Activated naive CD4-positive, alpha-beta T cell treated with anti-CD3 and anti-CD28 coated beads, Interleukin-2, amount 50 U/mL, for 24 hours (primary cell): ENCODE measurements at regions not wholly inside any gene's neighbourhood (a gene's known extent, or its start where the extent isn't known, plus 50 kb on each side); places are given as distances from the start of the nearest gene placed in this dataset.

ENCODE experiments used
- H3K27ac Mint-ChIP-seq: one replicate; pipeline ENCODE4 v1.8.0; 2021; ENCODE audit warnings: mild to moderate bottlenecking, mixed read lengths
- H3K27me3 Mint-ChIP-seq: one replicate; pipeline ENCODE4 v1.8.0; 2021; ENCODE audit warnings: mixed read lengths
- H3K36me3 Mint-ChIP-seq: one replicate; pipeline ENCODE4 v1.8.0; 2021; ENCODE audit warnings: mixed read lengths
- H3K4me1 Mint-ChIP-seq: one replicate; pipeline ENCODE4 v1.8.0; 2021; ENCODE audit warnings: mixed read lengths
- H3K4me3 Mint-ChIP-seq: one replicate; pipeline ENCODE4 v1.8.0; 2021; ENCODE audit warnings: mild to moderate bottlenecking, mixed read lengths
- H3K9me3 Mint-ChIP-seq: one replicate; pipeline ENCODE4 v1.8.0; 2021; ENCODE audit warnings: mixed read lengths

- Mint-ChIP-seq H3K9me3 (peaks cover 5% of the 10 kb centered on the region), H3K27ac (no peak overlapping the region), H3K4me3 (no peak overlapping the region), H3K27me3 (peaks cover 11% of the 10 kb centered on the region), H3K4me1 (peaks cover 5% of the 10 kb centered on the region), H3K36me3 (no peaks in the 10 kb centered on the region)
Measured at GRCh38 chr9:88796947-88797346, 194.3 kb upstream of the S1PR3 start.

GRCh38 chr9:88798476-88798875 lies 192.8 kb upstream of the S1PR3 start:
- Mint-ChIP-seq H3K9me3 (peaks cover 5% of the 10 kb centered on the region), H3K27ac (no peak overlapping the region), H3K27me3 (peaks cover 14% of the 10 kb centered on the region), H3K4me3 (no peak overlapping the region), H3K36me3 (no peaks in the 10 kb centered on the region), H3K4me1 (peaks cover 5% of the 10 kb centered on the region)

- no peaks in the 10 kb centered on the region for H3K4me1 Mint-ChIP-seq
- no peak overlapping the region for H3K4me3 Mint-ChIP-seq
- H3K9me3 Mint-ChIP-seq, result peaks cover 5% of the 10 kb centered on the region
- no peaks in the 10 kb centered on the region for H3K36me3 Mint-ChIP-seq
- H3K27ac Mint-ChIP-seq, result no peak overlapping the region
- peaks cover 22% of the 10 kb centered on the region for H3K27me3 Mint-ChIP-seq
Measured at GRCh38 chr9:88799541-88800328, 191.5 kb upstream of the S1PR3 start.

GRCh38 chr9:88800329-88800682 lies 191.0 kb upstream of the S1PR3 start:
- H3K36me3 Mint-ChIP-seq, result no peaks in the 10 kb centered on the region
- peaks cover 22% of the 10 kb centered on the region for H3K27me3 Mint-ChIP-seq
- H3K27ac Mint-ChIP-seq, result no peak overlapping the region
- H3K4me3 Mint-ChIP-seq, result no peak overlapping the region
- H3K9me3 Mint-ChIP-seq, result peaks cover 5% of the 10 kb centered on the region
- H3K4me1 Mint-ChIP-seq, result no peaks in the 10 kb centered on the region

- Mint-ChIP-seq H3K4me1 (no peaks in the 10 kb centered on the region), H3K4me3 (no peak overlapping the region), H3K36me3 (no peaks in the 10 kb centered on the region), H3K27me3 (peaks cover 22% of the 10 kb centered on the region), H3K9me3 (no peaks in the 10 kb centered on the region), H3K27ac (no peak overlapping the region)
Measured at GRCh38 chr9:88801214-88801796, 190.0 kb upstream of the S1PR3 start.

- Mint-ChIP-seq H3K27me3 (peaks cover 24% of the 10 kb centered on the region), H3K9me3 (no peaks in the 10 kb centered on the region), H3K36me3 (no peaks in the 10 kb centered on the region), H3K4me1 (no peaks in the 10 kb centered on the region), H3K27ac (no peak overlapping the region), H3K4me3 (no peak overlapping the region)
Measured at GRCh38 chr9:88802533-88802932, 188.7 kb upstream of the S1PR3 start.

GRCh38 chr9:88803546-88804253 lies 187.6 kb upstream of the S1PR3 start:
- Mint-ChIP-seq H3K36me3 (no peaks in the 10 kb centered on the region), H3K27me3 (peaks cover 24% of the 10 kb centered on the region), H3K4me1 (no peaks in the 10 kb centered on the region), H3K27ac (no peak overlapping the region), H3K9me3 (no peaks in the 10 kb centered on the region), H3K4me3 (no peak overlapping the region)

GRCh38 chr9:88804254-88804596 lies 187.0 kb upstream of the S1PR3 start:
- Mint-ChIP-seq H3K36me3 (no peaks in the 10 kb centered on the region), H3K27me3 (peaks cover 28% of the 10 kb centered on the region), H3K4me3 (no peak overlapping the region), H3K9me3 (no peaks in the 10 kb centered on the region), H3K4me1 (no peaks in the 10 kb centered on the region), H3K27ac (no peak overlapping the region)

GRCh38 chr9:88805217-88805943 lies 185.9 kb upstream of the S1PR3 start:
- Mint-ChIP-seq H3K4me1 (no peaks in the 10 kb centered on the region), H3K9me3 (no peaks in the 10 kb centered on the region), H3K27me3 (peaks cover 25% of the 10 kb centered on the region), H3K4me3 (no peak overlapping the region), H3K27ac (no peak overlapping the region), H3K36me3 (no peaks in the 10 kb centered on the region)

- no peak overlapping the region for H3K27ac Mint-ChIP-seq
- H3K4me3 Mint-ChIP-seq, result no peak overlapping the region
- H3K36me3 Mint-ChIP-seq, result no peaks in the 10 kb centered on the region
- H3K27me3 Mint-ChIP-seq, result peaks cover 16% of the 10 kb centered on the region
- no peaks in the 10 kb centered on the region for H3K4me1 Mint-ChIP-seq
- no peaks in the 10 kb centered on the region for H3K9me3 Mint-ChIP-seq
Measured at GRCh38 chr9:88807426-88807825, 183.8 kb upstream of the S1PR3 start.

- Mint-ChIP-seq H3K27me3 (peaks cover 16% of the 10 kb centered on the region), H3K4me1 (no peaks in the 10 kb centered on the region)
Measured at GRCh38 chr9:88808019-88808656, 183.1 kb upstream of the S1PR3 start.

GRCh38 chr9:88808761-88809354 lies 182.4 kb upstream of the S1PR3 start:
- Mint-ChIP-seq H3K4me3 (no peak overlapping the region), H3K27me3 (peaks cover 11% of the 10 kb centered on the region), H3K4me1 (no peaks in the 10 kb centered on the region), H3K9me3 (no peaks in the 10 kb centered on the region), H3K27ac (no peak overlapping the region), H3K36me3 (no peaks in the 10 kb centered on the region)

More at GRCh38 chr9:88808019-88808656, 183.1 kb upstream of the S1PR3 start:
- Mint-ChIP-seq H3K9me3 (no peaks in the 10 kb centered on the region), H3K27ac (no peak overlapping the region), H3K4me3 (no peak overlapping the region), H3K36me3 (no peaks in the 10 kb centered on the region)

GRCh38 chr9:88809355-88810161 lies 181.7 kb upstream of the S1PR3 start:
- no peaks in the 10 kb centered on the region for H3K36me3 Mint-ChIP-seq
- no peaks in the 10 kb centered on the region for H3K4me1 Mint-ChIP-seq
- H3K27ac Mint-ChIP-seq, result no peak overlapping the region
- H3K9me3 Mint-ChIP-seq, result no peaks in the 10 kb centered on the region
- peaks cover 6% of the 10 kb centered on the region for H3K27me3 Mint-ChIP-seq
- no peak overlapping the region for H3K4me3 Mint-ChIP-seq

- H3K9me3 Mint-ChIP-seq, result no peaks in the 10 kb centered on the region
- H3K4me1 Mint-ChIP-seq, result no peaks in the 10 kb centered on the region
- peaks cover 14% of the 10 kb centered on the region for H3K27me3 Mint-ChIP-seq
- no peak overlapping the region for H3K4me3 Mint-ChIP-seq
- H3K36me3 Mint-ChIP-seq, result no peaks in the 10 kb centered on the region
- H3K27ac Mint-ChIP-seq, result no peak overlapping the region
Measured at GRCh38 chr9:88810826-88811225, 180.4 kb upstream of the S1PR3 start.
